ENCODE measurements at regions not wholly inside any gene's neighbourhood (a gene's known extent, or its start where the extent isn't known, plus 50 kb on each side); places are given as distances from the start of the nearest gene placed in this dataset.
"Not testable (repeated sequence)": the region's sequence is repeated elsewhere in the genome, so short reads cannot be mapped to it uniquely, and the experiment has no call there.

DNA sequence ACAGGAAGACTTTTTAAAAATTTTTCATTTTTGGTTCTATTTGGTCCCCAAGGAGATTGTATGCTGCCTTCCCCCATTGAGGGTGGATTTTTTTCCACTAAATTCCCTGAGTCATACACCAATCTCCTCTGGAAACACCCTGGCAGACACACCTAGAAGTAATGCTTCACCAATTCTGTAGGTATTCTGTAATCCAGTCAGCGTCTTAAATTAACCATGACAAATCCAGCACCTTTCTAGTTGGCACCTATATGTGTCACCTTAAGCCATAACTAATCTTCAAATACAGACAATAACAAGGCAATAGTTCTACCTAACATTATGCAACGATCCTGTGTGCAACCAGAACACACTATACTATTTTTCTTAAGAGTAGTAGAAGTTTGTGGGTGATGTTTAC, 459.1 kb upstream of the NDN start:
- no peak for DNase-seq (ENCODE audit: low spot score)
- Mint-ChIP-seq H3K36me3 (ENCODE audit: low read depth) (no peaks in the 10 kb centered on the region), H3K4me1 (ENCODE audit: low read depth) (no peaks in the 10 kb centered on the region), H3K4me3 (no peak overlapping the region), H3K27me3 (ENCODE audit: insufficient read depth) (no peaks in the 10 kb centered on the region), H3K9me3 (peaks cover 11% of the 10 kb centered on the region), H3K27ac (no peak overlapping the region)
- intact Hi-C loops (cut with micrococcal nuclease) = no loop called here

DNA sequence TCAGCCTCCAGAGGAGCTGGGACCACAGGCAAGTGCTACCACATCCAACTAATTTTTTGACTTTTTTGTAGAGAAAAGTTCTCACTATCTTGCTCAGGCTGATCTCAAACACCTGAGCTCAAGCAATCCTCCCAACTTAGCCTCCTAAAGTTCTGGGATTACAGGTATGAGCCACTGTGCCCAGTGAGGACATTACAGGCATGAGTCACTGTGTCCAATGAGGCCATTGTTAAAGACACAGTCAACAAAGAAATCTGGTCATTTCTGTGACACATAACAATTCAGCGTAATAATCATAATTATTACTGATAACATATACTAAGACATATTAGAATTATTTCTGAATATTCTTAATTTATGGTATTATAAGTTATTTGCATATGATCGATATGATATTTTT, 463.4 kb upstream of the NDN start:
- intact Hi-C loops (cut with micrococcal nuclease) = no loop called here
- Mint-ChIP-seq H3K27me3 (ENCODE audit: insufficient read depth) (no peaks in the 10 kb centered on the region), H3K27ac (no peak overlapping the region), H3K36me3 (ENCODE audit: low read depth) (no peaks in the 10 kb centered on the region), H3K4me1 (ENCODE audit: low read depth) (no peaks in the 10 kb centered on the region), H3K4me3 (no peak overlapping the region), H3K9me3 (peaks cover 26% of the 10 kb centered on the region)
- no peak for DNase-seq (ENCODE audit: low spot score)

DNA sequence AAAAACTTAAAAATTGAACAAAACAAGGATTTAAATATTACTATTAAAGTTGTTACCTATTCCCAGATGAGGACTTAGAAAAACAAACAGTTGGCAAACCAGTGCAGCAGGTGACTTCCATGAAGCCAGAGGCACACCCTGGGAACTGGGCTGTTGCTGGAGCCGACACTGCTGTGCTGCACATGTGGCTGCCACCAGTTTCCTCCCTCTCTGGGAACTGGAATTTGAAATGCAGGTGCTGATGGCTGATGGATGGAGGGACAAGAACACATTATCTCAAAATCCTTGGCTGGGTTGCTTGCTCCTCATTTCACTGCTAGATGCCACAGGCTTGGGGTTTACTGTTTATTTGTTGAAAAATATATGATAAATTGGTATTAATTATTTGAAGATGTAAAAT, 471.2 kb upstream of the NDN start:
- peaks cover 11% of the 10 kb centered on the region for H3K9me3 Mint-ChIP-seq
- H3K36me3 Mint-ChIP-seq (ENCODE audit: low read depth); intact Hi-C loops (cut with micrococcal nuclease): not testable (repeated sequence)

DNA sequence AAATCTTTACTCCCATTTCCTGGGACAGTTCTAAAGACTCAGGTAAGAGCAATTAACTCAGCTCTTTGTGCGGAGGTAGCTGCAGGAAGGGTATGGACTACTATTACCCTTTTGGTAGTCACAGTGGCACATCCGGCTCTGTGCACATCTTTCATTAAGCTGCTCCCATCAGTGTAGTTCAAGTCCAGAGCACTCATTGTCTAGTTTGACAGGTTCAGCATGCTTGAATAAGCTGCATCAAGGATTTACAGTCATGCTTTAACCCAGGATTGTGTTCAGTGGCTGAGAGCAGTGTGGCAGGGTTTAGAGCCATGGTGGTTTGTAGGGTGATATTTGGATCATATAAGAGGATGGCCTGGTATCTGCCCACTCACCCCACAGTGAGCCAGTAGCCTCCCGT, 478.4 kb upstream of the NDN start:
- peaks cover 10% of the 10 kb centered on the region for H3K9me3 Mint-ChIP-seq
- H3K4me1 Mint-ChIP-seq (ENCODE audit: low read depth); H3K36me3 Mint-ChIP-seq (ENCODE audit: low read depth); H3K27me3 Mint-ChIP-seq (ENCODE audit: insufficient read depth); intact Hi-C loops (cut with micrococcal nuclease); H3K4me3 Mint-ChIP-seq; DNase-seq (ENCODE audit: low spot score); H3K27ac Mint-ChIP-seq: not testable (repeated sequence)

More for the DNA sequence above, 471.2 kb upstream of the NDN start:
- DNase-seq (ENCODE audit: low spot score); H3K4me3 Mint-ChIP-seq; H3K27ac Mint-ChIP-seq; H3K27me3 Mint-ChIP-seq (ENCODE audit: insufficient read depth); H3K4me1 Mint-ChIP-seq (ENCODE audit: low read depth): not testable (repeated sequence)

DNA sequence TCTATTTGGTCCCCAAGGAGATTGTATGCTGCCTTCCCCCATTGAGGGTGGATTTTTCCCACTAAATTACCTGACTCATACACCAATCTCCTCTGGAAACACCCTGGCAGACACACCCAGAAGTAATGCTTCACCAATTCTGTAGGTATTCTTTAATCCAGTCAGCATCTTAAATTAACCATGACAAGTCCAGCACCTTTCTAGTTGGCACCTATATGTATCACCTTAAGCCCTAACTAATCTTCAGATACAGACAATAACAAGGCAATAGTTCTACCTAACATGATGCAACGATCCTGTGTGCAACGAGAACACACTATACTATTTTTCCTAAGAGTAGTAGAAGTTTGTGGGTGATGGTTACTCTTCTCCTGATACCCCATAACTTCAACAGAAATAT, 473.3 kb upstream of the NPAP1 start:
- H3K4me1 Mint-ChIP-seq (ENCODE audit: low read depth); H3K4me3 Mint-ChIP-seq; H3K27me3 Mint-ChIP-seq (ENCODE audit: insufficient read depth); DNase-seq (ENCODE audit: low spot score); H3K36me3 Mint-ChIP-seq (ENCODE audit: low read depth); intact Hi-C loops (cut with micrococcal nuclease); H3K27ac Mint-ChIP-seq: not testable (repeated sequence)
- H3K9me3 Mint-ChIP-seq = peaks cover 17% of the 10 kb centered on the region

DNA sequence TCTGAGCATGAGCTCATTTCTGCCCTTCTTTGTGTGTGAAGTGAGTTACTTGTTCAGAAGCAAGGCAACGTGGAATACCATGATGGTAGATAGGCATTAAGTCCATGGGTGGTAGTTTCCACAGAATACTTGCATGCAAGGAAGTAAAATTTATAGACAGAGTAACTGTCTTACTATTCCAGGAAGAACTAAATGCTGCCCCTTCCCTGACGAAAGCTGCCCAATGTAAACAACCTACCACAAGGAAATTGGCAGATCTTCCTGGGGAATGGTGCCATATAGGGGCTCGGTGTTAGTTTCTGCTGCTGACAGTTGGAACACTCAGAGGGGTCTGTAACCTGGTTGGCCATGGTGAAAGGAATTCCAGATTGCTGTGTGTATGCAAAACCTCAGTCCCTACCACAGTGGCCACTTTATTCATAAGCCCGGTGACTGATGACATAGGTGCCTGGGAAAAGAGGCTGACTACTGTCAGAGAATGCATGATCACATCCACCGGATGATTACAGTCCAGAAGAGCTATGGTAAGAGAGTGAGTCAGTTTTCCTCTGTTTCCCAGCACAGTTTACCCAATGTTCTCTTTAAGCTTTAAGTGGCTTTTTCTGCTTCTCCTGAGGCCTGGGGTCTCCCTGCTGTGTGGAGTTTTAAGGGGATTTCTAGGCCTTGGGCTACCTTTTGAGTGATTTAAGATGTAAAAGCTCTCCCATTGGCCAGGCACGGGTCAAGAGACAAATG, 463.7 kb upstream of the NPAP1 start:
- H3K27me3 Mint-ChIP-seq (ENCODE audit: insufficient read depth); H3K36me3 Mint-ChIP-seq (ENCODE audit: low read depth); H3K4me3 Mint-ChIP-seq; H3K27ac Mint-ChIP-seq; H3K4me1 Mint-ChIP-seq (ENCODE audit: low read depth); DNase-seq (ENCODE audit: low spot score); intact Hi-C loops (cut with micrococcal nuclease): not testable (repeated sequence)
- H3K9me3 Mint-ChIP-seq = peaks cover 19% of the 10 kb centered on the region

DNA sequence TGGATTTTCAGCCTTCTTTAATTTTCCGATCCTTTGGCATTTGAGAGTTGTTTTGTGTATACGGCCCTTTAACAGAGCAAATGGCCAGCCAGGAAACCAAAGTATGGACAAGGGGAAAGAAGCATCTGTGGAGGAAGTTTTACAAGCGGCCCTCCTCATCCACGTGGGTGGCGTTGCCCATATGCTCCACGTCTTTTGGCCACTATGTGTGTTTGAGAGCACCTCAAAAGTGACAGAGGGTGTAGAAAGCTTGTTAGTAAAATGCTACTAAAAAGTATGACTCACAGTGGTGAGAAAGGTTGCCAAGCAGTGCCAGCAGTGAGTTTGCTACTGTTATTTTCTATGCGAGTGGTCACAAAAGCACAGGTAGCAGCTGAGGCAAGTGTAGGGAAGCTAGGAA, 451.8 kb upstream of the NPAP1 start:
- peaks cover 20% of the 10 kb centered on the region for H3K9me3 Mint-ChIP-seq
- no peaks in the 10 kb centered on the region for H3K36me3 Mint-ChIP-seq (ENCODE audit: low read depth)
- H3K27ac Mint-ChIP-seq = no peak overlapping the region
- no peaks in the 10 kb centered on the region for H3K4me1 Mint-ChIP-seq (ENCODE audit: low read depth)
- intact Hi-C loops (cut with micrococcal nuclease) = no loop called here
- no peak overlapping the region for H3K4me3 Mint-ChIP-seq
- no peaks in the 10 kb centered on the region for H3K27me3 Mint-ChIP-seq (ENCODE audit: insufficient read depth)
- DNase-seq (ENCODE audit: low spot score) = no peak

DNA sequence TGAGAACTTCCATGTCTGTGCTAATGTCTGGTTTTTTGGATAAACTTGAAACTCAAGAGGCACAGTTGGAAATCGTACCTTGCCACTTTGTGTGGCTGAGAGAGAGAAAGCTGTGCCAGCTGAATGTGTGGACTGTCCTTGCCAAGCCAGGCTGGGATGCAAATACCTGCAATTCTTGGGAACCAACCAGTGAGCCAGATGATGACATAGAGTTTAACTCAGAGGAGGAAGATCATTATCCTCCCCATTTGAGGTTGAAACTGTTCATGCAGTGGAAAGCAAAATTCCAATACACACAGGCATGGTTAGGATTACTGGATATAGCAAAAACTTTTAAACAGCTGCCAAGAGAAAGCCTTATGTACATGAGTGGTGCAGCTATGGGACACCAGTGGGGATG, 451.4 kb upstream of the NPAP1 start:
- peaks cover 20% of the 10 kb centered on the region for H3K9me3 Mint-ChIP-seq
- no peak for DNase-seq (ENCODE audit: low spot score)
- no peaks in the 10 kb centered on the region for H3K27me3 Mint-ChIP-seq (ENCODE audit: insufficient read depth)
- H3K36me3 Mint-ChIP-seq (ENCODE audit: low read depth) = no peaks in the 10 kb centered on the region
- H3K4me3 Mint-ChIP-seq = no peak overlapping the region
- no peak overlapping the region for H3K27ac Mint-ChIP-seq
- no peaks in the 10 kb centered on the region for H3K4me1 Mint-ChIP-seq (ENCODE audit: low read depth)
- intact Hi-C loops (cut with micrococcal nuclease) = no loop called here

DNA sequence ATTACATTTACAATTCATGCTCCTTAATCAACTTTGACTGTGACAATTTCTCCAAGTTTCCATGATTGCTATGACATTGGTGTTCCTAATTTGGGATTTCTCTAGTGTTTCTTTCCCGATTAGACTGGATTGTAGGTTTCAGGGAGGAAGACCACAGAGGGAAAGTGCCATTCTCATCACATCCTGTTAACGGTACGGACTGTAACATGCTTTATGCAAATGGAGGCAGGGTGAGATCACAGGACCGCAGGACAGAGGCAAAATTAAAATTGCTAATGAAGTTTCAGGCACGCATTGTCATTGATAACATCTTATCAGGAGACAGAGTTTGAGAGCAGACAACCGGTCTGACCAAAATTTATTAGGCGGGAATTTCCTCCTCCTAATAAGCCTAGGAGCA, 446.7 kb upstream of the NPAP1 start:
- H3K27ac Mint-ChIP-seq; H3K4me1 Mint-ChIP-seq (ENCODE audit: low read depth); H3K4me3 Mint-ChIP-seq; H3K36me3 Mint-ChIP-seq (ENCODE audit: low read depth); intact Hi-C loops (cut with micrococcal nuclease); H3K27me3 Mint-ChIP-seq (ENCODE audit: insufficient read depth); DNase-seq (ENCODE audit: low spot score): not testable (repeated sequence)
- peaks cover 27% of the 10 kb centered on the region for H3K9me3 Mint-ChIP-seq

DNA sequence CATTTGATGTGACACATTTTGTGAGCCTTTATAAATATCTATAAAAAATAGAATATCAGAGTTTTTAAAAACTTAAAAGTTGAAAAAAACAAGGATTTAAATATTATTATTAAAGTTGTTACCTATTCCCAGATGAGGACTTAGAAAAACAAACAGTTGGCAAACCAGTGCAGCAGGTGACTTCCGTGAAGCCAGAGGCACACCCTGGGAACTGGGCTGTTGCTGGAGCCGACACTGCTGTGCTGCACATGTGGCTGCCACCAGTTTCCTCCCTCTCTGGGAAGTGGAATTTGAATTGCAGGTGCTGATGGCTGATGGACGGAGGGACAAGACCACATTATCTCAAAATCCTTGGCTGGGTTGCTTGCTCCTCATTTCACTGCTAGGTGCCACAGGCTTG, 442.4 kb upstream of the NPAP1 start:
- H3K9me3 Mint-ChIP-seq = peaks cover 15% of the 10 kb centered on the region
- H3K4me3 Mint-ChIP-seq; DNase-seq (ENCODE audit: low spot score); H3K27me3 Mint-ChIP-seq (ENCODE audit: insufficient read depth); H3K4me1 Mint-ChIP-seq (ENCODE audit: low read depth); H3K27ac Mint-ChIP-seq; H3K36me3 Mint-ChIP-seq (ENCODE audit: low read depth); intact Hi-C loops (cut with micrococcal nuclease): not testable (repeated sequence)

DNA sequence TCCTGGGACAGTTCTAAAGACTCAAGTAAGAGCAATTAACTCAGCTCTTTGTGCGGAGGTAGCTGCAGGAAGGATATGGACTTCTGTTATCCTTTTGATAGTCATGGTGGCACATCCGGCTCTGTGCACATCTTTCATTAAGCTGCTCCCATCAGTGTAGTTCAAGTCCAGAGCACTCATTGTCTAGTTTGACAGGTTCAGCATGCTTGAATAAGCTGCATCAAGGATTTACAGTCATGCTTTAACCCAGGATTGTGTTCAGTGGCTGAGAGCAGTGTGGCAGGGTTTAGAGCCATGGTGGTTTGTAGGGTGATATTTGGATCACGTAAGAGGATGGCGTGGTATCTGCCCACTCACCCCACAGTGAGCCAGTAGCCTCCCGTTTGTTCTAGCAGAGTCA, 435.0 kb upstream of the NPAP1 start:
- H3K36me3 Mint-ChIP-seq (ENCODE audit: low read depth); H3K4me3 Mint-ChIP-seq; H3K27ac Mint-ChIP-seq; intact Hi-C loops (cut with micrococcal nuclease); DNase-seq (ENCODE audit: low spot score); H3K4me1 Mint-ChIP-seq (ENCODE audit: low read depth); H3K27me3 Mint-ChIP-seq (ENCODE audit: insufficient read depth): not testable (repeated sequence)
- H3K9me3 Mint-ChIP-seq = peaks cover 24% of the 10 kb centered on the region

DNA sequence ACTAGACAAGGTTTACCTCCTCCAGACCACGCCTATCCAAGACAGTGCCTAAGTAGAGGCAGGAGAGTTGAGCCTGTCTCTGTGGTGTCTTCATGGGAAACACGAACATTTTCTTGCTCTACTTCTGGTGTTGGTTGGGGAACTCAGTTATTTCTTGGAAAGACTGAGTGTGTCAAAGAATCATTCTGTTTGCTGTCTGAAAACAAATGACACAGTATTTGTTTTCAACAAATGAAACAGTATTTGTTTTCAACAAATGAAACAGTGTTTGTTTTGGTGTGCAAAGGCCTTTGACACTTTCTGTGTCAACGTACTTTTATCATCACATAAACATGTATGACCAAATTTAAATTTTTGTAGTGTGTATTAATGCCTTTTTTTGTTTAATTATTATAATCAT, 416.5 kb upstream of the NPAP1 start:
- H3K4me1 Mint-ChIP-seq (ENCODE audit: low read depth); H3K4me3 Mint-ChIP-seq; DNase-seq (ENCODE audit: low spot score); intact Hi-C loops (cut with micrococcal nuclease); H3K27ac Mint-ChIP-seq; H3K36me3 Mint-ChIP-seq (ENCODE audit: low read depth); H3K27me3 Mint-ChIP-seq (ENCODE audit: insufficient read depth): not testable (repeated sequence)
- peaks cover 21% of the 10 kb centered on the region for H3K9me3 Mint-ChIP-seq

DNA sequence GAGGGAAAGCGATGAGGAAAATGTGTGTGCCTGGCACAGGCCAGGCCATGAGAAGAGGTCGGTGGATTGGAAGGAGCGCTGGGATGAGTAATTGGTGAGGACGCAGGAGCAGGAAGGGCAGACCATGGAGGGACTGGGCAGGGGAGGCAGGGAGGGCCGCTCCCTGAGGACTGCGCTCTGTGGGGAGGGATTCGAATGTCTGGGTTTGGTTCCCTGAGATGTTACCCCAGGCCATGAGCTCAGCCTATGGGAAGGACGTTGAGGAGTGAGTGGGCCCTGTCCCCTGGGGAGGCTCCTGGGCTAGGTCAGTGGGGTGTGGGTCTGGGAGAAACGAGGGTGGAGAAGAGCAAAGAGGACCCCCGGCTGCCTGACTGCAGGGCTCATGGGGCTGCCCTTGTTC, 415.2 kb upstream of the NPAP1 start:
- not testable (repeated sequence) for DNase-seq (ENCODE audit: low spot score)
- peaks cover 14% of the 10 kb centered on the region for H3K9me3 Mint-ChIP-seq

DNA sequence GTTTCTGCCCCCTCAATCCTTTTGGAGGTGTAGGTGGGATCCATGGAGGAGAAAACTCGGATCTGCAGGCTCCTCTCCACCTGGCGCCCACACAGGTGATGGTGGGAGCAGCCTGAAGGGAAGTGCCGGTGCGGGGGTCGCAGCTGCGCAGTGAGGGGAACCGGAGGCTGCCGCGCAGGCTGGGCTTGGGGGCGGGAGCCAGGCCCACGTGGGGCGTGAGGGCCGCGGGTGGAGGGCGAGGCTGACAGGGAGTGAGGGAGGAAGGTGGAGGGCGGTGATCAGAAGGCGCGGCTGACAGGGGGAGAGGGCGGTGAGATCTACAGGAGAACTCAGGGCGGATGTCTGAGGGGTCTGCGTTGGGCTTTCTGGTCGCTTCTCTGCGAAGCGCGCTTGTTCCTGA, 414.7 kb upstream of the NPAP1 start:
- intact Hi-C loops (cut with micrococcal nuclease); H3K4me3 Mint-ChIP-seq; H3K27ac Mint-ChIP-seq; H3K4me1 Mint-ChIP-seq (ENCODE audit: low read depth); H3K27me3 Mint-ChIP-seq (ENCODE audit: insufficient read depth); DNase-seq (ENCODE audit: low spot score); H3K36me3 Mint-ChIP-seq (ENCODE audit: low read depth): not testable (repeated sequence)
- H3K9me3 Mint-ChIP-seq = peaks cover 18% of the 10 kb centered on the region

More for the DNA sequence above, 415.2 kb upstream of the NPAP1 start:
- intact Hi-C loops (cut with micrococcal nuclease); H3K27me3 Mint-ChIP-seq (ENCODE audit: insufficient read depth); H3K27ac Mint-ChIP-seq; H3K4me1 Mint-ChIP-seq (ENCODE audit: low read depth); H3K4me3 Mint-ChIP-seq; H3K36me3 Mint-ChIP-seq (ENCODE audit: low read depth): not testable (repeated sequence)
